HepG2 (cell line): ENCODE measurements at regions not wholly inside any gene's neighbourhood (a gene's known extent, or its start where the extent isn't known, plus 50 kb on each side); places are given as distances from the start of the nearest gene placed in this dataset.

ENCODE experiments used
- ATAC-seq: fragments of 200-7000 bp; cut with Tn5 transposase; 3 replicates; pipeline ENCODE4 v1.9.1; 2020; ENCODE audit warnings: mild to moderate bottlenecking, moderate library complexity
- BruUV-seq: library from RNA; stranded (reverse); fragments of 400-500 nt; replicated peaks from 2 replicates; lab custom pipeline; 2021; lab: Mats Ljungman, UMichigan
- CTCF ChIA-PET: fragments of 300-600 bp; formaldehyde crosslinking; extraction: SDS; loops from one replicate; lab custom pipeline; 2021; ENCODE audit warnings: low total read pairs, inconsistent platforms, low intra/inter-chr PET ratio; lab: Yijun Ruan, JAX
- POLR2A ChIA-PET: fragments of 350-600 bp; sonication (Branson Sonifier 250); formaldehyde crosslinking; loops from one replicate; lab custom pipeline; 2020; ENCODE audit warnings: antibody characterized with exemption, inconsistent platforms; lab: Yijun Ruan, JAX
- DNase-seq: peaks from one replicate; pipeline ENCODE4 v3.0.0-alpha.2; 2015; ENCODE audit warnings: low spot score
- FAIRE-seq: peaks from 3 replicates; lab custom pipeline; 2011; peaks lifted over from hg19 to GRCh38; lab: Jason Lieb, UNC
- H2AFZ ChIP-seq: one replicate; pipeline ENCODE4 v1.6.1; 2011; ENCODE audit warnings: low read length, inconsistent platforms
- H3K27ac ChIP-seq: fragments of 300-600 bp; 3 replicates; pipeline ENCODE4 v1.8.0; 2011; ENCODE audit warnings: mixed run types, mild to moderate bottlenecking, mixed read lengths, low read length, inconsistent platforms; ENCODE audit not compliant: insufficient read depth; ENCODE audit errors: extremely low read length
- H3K27me3 ChIP-seq, 2 experiments: fragments of 200-600 bp in 1 of 2; 2 replicates in 1 of 2; 3 replicates in 1 of 2; pipeline versions ENCODE4 v1.6.0 to v1.8.0; 2011; ENCODE audit warnings: low read length in 2 of 2, mild to moderate bottlenecking in 2 of 2, moderate library complexity in 2 of 2, inconsistent platforms in 1 of 2; ENCODE audit not compliant: insufficient read depth in 2 of 2, control insufficient read depth in 1 of 2
- H3K36me3 ChIP-seq, 2 experiments: fragments of 200-600 bp in 1 of 2; replicated peaks in 1 of 2; 2 replicates in 1 of 2; 3 replicates in 1 of 2; pipeline versions ENCODE4 v1.5.1 to v1.8.0; 2011; ENCODE audit warnings: low read length in 2 of 2, inconsistent platforms in 1 of 2; ENCODE audit not compliant: insufficient read depth in 2 of 2, control insufficient read depth in 1 of 2
- H3K4me1 ChIP-seq: 2 replicates; pipeline ENCODE4 v1.5.1; 2012; ENCODE audit warnings: low read length, inconsistent platforms; ENCODE audit not compliant: insufficient read depth
- H3K4me2 ChIP-seq: 2 replicates; pipeline ENCODE4 v1.6.0; 2011; ENCODE audit warnings: low read depth, low read length, inconsistent platforms
- H3K4me3 ChIP-seq, 3 experiments: fragments of 200-600 bp in 1 of 3; sonication (generic), shearing (Covaris generic) in 1 of 3; replicated peaks in 1 of 3; 2 replicates each; pipeline ENCODE4 v1.5.1; 2011 to 2016; ENCODE audit warnings: low read length in 3 of 3, inconsistent platforms in 2 of 3, low read depth in 2 of 3, mild to moderate bottlenecking in 2 of 3, control low read depth in 1 of 3, mixed read lengths in 1 of 3; ENCODE audit not compliant: insufficient read depth in 1 of 3
- H3K79me2 ChIP-seq: one replicate; pipeline ENCODE4 v1.6.1; 2011; ENCODE audit warnings: low read length, inconsistent platforms; ENCODE audit not compliant: insufficient read depth
- H3K9ac ChIP-seq: 2 replicates; pipeline ENCODE4 v1.6.0; 2011; ENCODE audit warnings: mild to moderate bottlenecking, low read depth, low read length, inconsistent platforms; ENCODE audit not compliant: insufficient read depth
- H3K9me3 ChIP-seq: 2 replicates; pipeline ENCODE4 v1.5.1; 2012; ENCODE audit warnings: mild to moderate bottlenecking, low read length
- H4K20me1 ChIP-seq: 2 replicates; pipeline ENCODE4 v1.6.0; 2011; ENCODE audit warnings: inconsistent platforms, mild to moderate bottlenecking, low read length, moderate library complexity; ENCODE audit not compliant: insufficient read depth
- CEBPB ChIP-seq: IDR thresholded peaks from 2 replicates; pipeline ENCODE4 v1.6.1; 2011; ENCODE audit warnings: low read depth, low read length, improper control_type of control experiment, borderline replicate concordance
- CHD4 ChIP-seq: fragments of 200-600 bp; sonication (generic); IDR thresholded peaks from 2 replicates; pipeline ENCODE4 v1.7.0; 2017; ENCODE audit warnings: mild to moderate bottlenecking, low read length, borderline replicate concordance
- TP53 ChIP-seq: sonication (generic); formaldehyde crosslinking; conservative IDR thresholded peaks from 2 replicates; pipeline ENCODE4 v1.4.0; 2020; ENCODE audit warnings: missing genetic modification reagents
- ZMYM3 ChIP-seq: sonication (generic); formaldehyde crosslinking; IDR thresholded peaks from 2 replicates; pipeline ENCODE4 v1.5.1; 2020; ENCODE audit warnings: mild to moderate bottlenecking, missing genetic modification reagents
- WGBS: methylation state at CpG from one replicate; pipeline ENCODE4 v1.1.6; 2017; ENCODE audit warnings: low lambda C conversion rate; 5-methylcytosine and 5-hydroxymethylcytosine counted together
- in situ Hi-C: cut with HindIII; loops from 2 replicates; pipeline ENCODE4 v1.10.0; 2017; ENCODE audit warnings: low pct_unique_long_range_greater_than_20kb; ENCODE audit not compliant: extremely low pct_ligation_motif_present
- intact Hi-C: fragments of 100-400 bp; cut with micrococcal nuclease; formaldehyde crosslinking; loops from one replicate; pipeline ENCODE4 v1.10.0; 2022; ENCODE audit not compliant: unreplicated experiment
- TF ChIP-seq, protein P1 (sequence below): sonication (generic); formaldehyde crosslinking; IDR thresholded peaks from 2 replicates; pipeline ENCODE4 v1.5.0; 2020; ENCODE audit warnings: mild to moderate bottlenecking, missing genetic modification reagents, moderate library complexity

DNA sequence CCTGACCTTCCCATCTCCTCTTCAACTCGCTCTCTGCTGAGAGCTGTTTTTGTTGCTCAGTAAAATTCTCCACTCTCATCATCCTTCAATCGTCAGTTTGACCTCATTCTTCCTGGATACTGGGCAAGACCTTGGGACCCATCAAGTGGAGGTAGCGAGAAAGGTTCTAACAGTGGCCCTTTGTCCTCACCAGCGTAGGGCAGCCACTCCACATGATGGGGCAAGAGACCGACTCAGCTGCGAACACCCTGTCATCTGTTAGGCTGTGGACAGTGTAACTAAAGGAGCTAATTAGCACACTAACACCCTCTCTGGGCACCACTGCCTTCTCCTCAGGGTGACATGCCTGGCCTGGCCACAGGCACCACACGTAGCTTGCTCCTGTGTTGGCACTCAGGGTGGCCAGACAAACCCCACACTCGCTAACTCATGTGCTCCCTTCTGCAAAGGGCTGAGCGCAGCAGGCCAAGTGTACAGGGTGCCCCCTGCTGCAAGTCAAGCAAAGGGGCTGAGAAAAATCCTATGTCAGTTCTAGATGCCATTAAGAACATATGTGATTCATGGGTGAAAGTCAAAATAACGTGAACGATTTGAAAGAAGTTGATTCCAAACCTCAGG, 1216.0 kb downstream of the SLITRK5 start:
- Histone ChIP-seq H2AFZ (no peak overlapping the region), H3K79me2 (no peaks in the 10 kb centered on the region), H3K36me3 (no peaks in the 10 kb centered on the region), H3K4me3 (peak overlapping the region in 1 of 3 experiments; percentile 20; a peak in 1 of 6 replicates), H3K4me1 (no peaks in the 10 kb centered on the region), H3K9ac (no peak overlapping the region), H4K20me1 (no peaks in the 10 kb centered on the region), H3K9me3 (peaks cover 3% of the 10 kb centered on the region; the same call in 1 of the 2 replicates), H3K27me3 (no peaks in the 10 kb centered on the region), H3K4me2 (peak overlapping the region; percentile 57), H3K27ac (no peak overlapping the region)
- 5% methylated on average over 8 of the region's 11 CpGs for WGBS
- no TSS peak for BruUV-seq
- intact Hi-C loops (loop anchor here (10.0 kb wide), 1 partner anchor 178 kb away; no protein-coding TSS in a partner anchor), in situ Hi-C loops (no loop called here)
- TF ChIP-seq CEBPB, result peak; percentile 1; the same call in 1 of the 2 replicates
- no peak for TF ChIP-seq TP53 (CRISPR knock-in tag)
- TF ChIP-seq, protein P1, sequence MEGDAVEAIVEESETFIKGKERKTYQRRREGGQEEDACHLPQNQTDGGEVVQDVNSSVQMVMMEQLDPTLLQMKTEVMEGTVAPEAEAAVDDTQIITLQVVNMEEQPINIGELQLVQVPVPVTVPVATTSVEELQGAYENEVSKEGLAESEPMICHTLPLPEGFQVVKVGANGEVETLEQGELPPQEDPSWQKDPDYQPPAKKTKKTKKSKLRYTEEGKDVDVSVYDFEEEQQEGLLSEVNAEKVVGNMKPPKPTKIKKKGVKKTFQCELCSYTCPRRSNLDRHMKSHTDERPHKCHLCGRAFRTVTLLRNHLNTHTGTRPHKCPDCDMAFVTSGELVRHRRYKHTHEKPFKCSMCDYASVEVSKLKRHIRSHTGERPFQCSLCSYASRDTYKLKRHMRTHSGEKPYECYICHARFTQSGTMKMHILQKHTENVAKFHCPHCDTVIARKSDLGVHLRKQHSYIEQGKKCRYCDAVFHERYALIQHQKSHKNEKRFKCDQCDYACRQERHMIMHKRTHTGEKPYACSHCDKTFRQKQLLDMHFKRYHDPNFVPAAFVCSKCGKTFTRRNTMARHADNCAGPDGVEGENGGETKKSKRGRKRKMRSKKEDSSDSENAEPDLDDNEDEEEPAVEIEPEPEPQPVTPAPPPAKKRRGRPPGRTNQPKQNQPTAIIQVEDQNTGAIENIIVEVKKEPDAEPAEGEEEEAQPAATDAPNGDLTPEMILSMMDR (CRISPR knock-in tag), result peak; percentile 42
- TF ChIP-seq CHD4, result no peak
- no peak for FAIRE-seq
- peak; percentile 27 for DNase-seq
- ChIA-PET CTCF (no interaction called here), POLR2A (no interaction called here)
- ATAC-seq, result peak; percentile 96

DNA sequence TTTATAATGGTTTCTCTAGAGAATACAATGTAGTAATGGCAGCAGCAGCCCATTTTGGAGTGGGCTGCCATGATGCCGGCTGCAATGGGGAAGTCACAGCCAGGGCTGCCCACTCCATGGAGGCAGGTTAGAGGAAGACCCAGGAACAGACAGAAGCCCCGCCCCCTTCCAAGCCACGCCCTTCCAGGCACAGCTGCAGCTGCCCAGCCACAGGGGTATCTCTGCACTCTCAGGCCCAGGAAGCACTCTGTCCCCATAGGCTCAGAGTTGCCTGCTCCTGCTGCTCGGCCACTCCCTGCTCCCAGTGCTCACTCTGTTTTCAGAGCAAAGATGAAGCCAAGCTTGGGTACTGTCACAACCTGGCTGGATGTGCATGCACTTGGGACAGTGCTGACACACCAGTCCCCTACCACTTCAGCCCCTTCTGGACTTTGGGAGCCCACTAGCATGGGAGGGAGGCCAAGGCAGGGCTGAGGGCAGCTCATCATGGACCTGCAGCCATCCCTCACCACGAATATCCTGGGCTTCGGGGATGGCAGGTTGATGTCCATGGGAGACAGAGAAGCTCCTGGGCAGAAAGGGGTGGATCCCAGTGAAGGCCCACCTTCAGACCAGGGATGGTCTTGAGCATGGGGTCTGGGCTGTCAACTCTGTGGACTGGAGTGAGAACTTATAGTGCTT, 1224.2 kb downstream of the SLITRK5 start:
- Histone ChIP-seq H3K27ac (no peak overlapping the region), H3K4me2 (no peak overlapping the region)
- POLR2A ChIA-PET, result no interaction called here
- WGBS, result 14% methylated on average over 4 of the region's 6 CpGs
- TF ChIP-seq ZMYM3 (CRISPR knock-in tag), result no peak
- TF ChIP-seq, all 625 proteins: peak for 0
- H3K27me3 ChIP-seq, result no peaks in the 10 kb centered on the region
- ATAC-seq (no peak), FAIRE-seq (no peak), DNase-seq (no peak)
- BruUV-seq, result no TSS peak
- H3K4me3 ChIP-seq, result no peak overlapping the region
- no peak overlapping the region for H2AFZ ChIP-seq
- no peaks in the 10 kb centered on the region for H3K36me3 ChIP-seq
- no peak overlapping the region for H3K9ac ChIP-seq
- no peaks in the 10 kb centered on the region for H3K79me2 ChIP-seq
- no peaks in the 10 kb centered on the region for H3K4me1 ChIP-seq
- H4K20me1 ChIP-seq, result no peaks in the 10 kb centered on the region
- intact Hi-C loops (no loop called here), in situ Hi-C loops (no loop called here)
- CTCF ChIA-PET, result no interaction called here
- peaks cover 16% of the 10 kb centered on the region for H3K9me3 ChIP-seq
